ENCODE measurements at regions not wholly inside any gene's neighbourhood (a gene's known extent, or its start where the extent isn't known, plus 50 kb on each side); places are given as distances from the start of the nearest gene placed in this dataset.

GRCh38 chr12:69097619-69098368, 141.6 kb upstream of the CPSF6 start:
- DNase-seq: no peak

DNA sequence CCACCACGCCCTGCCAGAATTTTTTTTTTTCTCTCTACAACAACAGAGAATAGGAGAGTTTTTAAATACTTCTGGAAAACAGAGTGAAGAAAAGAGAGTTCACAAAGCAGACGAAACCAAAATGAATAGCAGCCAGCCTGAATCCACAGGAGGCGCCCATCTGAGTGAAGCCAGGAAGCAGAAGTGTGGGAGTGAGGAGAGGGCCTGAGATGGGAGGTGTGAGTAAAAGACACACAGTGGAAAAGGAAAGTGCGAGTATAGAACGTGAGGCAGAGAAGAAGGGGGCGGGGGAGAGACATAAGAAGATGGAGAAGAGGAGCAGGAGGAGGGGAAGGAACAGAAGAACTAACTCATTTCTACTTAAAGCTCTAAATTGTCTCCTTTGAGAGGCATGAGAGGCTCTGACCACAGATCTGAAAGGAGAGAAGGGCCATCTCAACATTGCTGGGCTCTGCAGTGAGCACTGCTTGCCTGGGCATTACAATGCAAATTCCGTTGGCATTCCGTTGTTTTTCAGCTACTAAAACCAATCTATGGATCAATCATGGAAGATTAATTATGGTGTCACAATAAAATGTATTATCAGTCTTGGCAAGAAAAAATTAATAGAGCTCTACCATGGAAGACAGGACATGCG, 140.1 kb upstream of the CPSF6 start:
- DNase-seq: no peak

DNA sequence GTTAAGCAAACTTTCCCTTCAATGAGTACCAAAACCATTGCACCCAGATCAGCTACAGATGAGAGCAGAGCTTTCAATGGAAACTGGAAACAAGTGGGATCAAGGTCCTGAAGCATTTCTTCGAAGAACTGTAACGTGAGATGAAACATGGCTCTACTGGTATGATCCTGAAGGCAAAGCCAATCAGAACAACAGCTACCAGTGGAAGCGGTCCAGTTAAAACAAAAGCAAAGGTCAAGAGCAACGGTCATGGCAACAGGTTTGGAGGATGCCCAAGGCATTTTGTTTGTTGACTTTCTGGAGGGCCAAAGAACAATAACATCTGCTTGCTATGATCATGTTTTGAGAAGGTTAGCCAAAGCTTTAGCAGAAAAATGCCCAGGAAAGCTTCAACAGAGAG, 137.9 kb upstream of the CPSF6 start:
- DNase-seq: no peak

DNA sequence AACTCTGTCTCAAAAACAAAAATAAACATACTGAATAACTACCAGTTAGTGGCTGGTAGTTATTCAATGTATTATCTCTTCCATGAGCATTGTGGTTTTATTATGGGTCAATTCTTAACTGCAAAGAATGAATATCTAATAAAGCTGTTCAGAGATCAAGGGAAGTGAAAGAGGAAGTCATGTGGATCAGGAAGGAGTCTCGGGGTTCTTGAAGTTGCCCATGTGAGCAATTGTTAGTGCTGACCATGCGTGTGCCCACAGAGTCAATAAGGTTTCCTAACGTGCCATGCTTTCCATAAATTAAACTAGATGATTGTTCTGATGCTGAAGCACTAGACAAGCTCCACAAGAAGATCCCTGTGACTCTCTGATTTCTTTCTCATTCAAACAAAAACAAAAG, 136.5 kb upstream of the CPSF6 start:
- DNase-seq: no peak

DNA sequence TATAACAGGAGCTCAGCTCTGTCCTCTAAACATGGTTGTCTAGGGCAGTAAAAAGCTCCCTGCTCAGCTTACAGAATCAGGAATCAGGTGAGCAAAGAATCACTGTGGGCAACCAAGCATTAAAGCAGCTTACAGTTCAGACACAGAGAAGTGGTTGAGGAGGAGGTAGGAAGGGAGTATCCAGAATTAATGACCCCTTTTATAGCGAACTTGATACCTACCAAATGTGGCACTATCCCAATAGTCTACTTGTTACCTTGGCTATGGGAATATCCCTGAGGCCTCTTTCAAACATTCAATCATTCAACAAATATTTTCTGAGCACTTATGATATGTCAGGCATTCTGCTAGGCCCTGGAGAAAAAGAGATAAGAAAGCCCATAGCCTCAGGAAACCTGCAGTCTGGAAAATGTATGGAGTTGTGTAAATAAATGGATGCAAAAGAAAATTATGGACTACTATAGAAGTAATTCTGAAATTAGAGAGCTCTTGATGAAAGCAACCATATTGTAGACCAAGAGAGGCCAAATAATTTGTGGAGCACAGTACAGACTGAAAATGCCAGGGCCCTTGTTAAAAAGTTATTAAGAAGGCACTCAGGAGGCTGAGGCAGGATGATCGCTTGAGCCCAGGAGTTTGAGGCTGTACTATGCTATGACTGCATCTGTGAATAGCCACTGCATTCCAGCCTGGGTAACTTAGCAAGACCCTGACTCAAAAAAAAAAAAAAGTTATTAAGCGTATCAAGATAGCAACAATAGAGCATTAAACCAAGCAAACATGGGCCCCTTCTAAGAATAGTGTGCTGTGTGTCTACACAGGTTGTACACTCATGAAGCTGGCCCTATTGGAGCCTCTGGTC, 134.0 kb upstream of the CPSF6 start:
- no peak for DNase-seq

GRCh38 chr12:69106482-69107118, 132.8 kb upstream of the CPSF6 start:
- DNase-seq: no peak

GRCh38 chr12:69107541-69107940, 131.8 kb upstream of the CPSF6 start:
- no peak for DNase-seq

DNA sequence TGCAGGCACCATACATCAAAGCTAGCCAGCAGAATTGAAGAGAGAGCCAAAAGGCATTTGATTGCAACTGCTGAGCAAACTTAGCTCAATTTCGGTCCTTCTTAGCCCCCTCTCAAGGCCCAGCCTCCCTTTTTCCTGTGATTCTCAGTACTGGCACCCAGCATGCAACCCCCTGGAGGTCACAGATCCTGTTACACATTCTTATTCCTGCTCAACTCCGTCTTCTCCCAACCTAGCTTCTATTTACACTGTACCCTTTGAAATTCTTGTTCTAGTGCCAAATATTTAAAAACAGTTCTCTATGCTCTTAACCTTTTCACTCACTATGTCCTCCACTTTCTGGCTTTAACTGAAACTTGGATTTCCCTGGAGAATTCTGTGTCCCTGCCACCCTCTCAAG, 131.3 kb upstream of the CPSF6 start:
- no peak for DNase-seq

GRCh38 chr12:69112616-69113015, 126.8 kb upstream of the CPSF6 start:
- no peak for DNase-seq

- no peak for DNase-seq
Observed at GRCh38 chr12:69115099-69115498, 124.3 kb upstream of the CPSF6 start.

DNA sequence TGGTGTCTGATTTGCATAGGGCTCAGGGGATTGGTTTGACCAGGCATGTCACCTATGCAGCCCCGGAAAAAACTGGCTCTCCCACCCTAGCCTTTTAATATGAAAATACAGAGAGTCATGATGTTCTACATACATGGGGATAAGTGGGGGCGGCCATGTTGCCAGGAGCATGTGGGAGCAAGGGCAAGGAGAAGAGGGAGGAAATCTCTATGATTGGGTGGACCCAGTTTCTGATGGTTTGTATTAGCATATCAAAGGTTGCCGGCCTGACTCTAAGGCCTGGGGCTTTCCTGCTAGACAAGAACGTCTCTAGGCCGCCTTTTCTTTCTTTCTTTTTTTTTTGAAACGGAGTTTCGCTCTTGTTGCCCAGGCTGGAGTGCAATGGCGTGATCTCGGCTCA, 123.4 kb upstream of the CPSF6 start:
- DNase-seq: no peak

DNA sequence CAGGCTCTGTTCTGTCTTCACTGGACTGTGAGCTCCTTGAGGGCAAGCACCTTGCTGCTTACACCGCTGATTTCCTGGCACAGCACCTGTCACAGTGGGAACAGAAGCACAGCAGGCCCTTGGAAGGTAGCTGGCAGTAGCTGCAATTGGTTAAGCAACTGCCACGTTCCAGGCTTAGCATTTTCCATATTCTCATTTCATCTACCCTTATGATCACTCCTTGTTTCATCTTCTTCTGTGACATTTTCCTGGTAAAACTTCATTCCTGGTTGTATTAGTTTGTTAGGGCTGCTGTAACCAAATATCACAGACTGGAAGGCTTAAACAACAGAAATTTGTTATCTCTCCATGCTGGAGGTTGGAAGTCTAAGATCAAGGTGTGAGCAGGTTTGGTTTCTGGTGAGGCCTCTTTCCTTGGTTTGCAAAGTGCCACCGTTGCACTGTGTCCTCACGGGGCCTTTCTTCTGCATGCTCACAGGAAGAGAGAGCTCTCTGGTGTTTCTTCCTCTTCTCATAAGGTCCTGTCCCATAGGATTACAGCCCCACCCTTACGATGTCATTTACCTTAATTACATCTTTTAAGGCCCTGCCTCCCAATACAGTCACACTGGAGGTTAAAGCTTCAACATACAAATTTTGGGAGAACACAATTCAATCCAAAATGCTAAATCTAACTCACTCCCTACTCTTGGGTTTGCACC, 121.7 kb upstream of the CPSF6 start:
- no peak for DNase-seq

- no peak for DNase-seq
Observed at GRCh38 chr12:69118516-69118915, 120.9 kb upstream of the CPSF6 start.

- no peak for DNase-seq
Observed at GRCh38 chr12:69119770-69120169, 119.6 kb upstream of the CPSF6 start.

- no peak for DNase-seq
Observed at GRCh38 chr12:69120354-69120753, 119.0 kb upstream of the CPSF6 start.

DNA sequence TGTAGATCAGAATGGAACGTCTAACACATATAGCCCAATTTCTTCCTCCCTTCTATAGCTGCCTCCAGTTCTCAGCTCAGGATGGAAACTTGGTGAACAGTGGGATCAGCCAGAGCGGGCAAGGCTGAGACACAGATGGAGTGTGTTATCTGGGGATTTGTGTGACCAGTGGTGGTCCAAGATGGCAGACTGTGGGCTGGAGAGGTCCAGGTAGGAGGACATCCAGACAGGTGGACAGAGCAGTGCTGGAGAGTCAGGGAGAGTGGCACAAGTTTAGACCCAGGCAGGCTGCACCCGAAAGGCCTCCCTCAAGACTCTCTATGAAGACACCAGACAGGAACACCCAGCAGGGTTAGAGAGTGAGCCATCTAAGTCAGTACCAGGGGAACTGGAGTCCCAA, 116.1 kb upstream of the CPSF6 start:
- DNase-seq: no peak

DNA sequence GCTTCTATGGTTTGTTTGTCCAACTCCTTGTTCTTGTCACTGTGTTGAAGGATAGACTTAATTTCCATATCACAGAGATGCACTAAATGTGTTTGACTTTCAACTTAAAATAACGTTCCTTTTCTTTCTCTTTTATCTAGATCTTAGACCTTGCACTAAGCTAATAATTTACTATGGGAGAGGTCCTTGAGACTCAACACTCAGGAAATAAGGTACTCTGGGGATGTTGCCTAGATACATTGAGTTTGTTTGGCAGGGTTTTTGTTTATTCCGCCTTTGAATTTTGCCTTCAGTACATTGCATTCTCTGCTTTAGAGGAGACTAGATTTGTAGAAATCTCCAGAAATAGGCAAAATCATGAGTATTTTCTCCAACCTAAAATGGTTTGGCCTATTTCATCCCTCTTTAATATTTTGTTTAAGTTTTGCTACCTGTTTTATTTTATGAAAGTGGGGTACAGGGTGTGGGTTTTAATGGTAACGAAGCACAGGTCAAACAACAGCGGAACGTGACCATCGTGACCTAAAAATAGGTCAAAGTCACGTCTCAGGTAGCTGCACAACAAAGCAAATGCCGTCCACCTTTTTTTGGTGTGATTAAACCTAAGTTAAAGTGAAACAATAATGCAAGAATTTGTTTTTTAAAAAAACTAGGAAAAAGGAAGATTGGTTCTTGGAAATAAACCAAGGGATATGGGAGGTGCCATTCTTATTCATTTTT, 115.3 kb upstream of the CPSF6 start:
- no peak for DNase-seq

GRCh38 chr12:69129017-69129416, 110.4 kb upstream of the CPSF6 start:
- DNase-seq: no peak

DNA sequence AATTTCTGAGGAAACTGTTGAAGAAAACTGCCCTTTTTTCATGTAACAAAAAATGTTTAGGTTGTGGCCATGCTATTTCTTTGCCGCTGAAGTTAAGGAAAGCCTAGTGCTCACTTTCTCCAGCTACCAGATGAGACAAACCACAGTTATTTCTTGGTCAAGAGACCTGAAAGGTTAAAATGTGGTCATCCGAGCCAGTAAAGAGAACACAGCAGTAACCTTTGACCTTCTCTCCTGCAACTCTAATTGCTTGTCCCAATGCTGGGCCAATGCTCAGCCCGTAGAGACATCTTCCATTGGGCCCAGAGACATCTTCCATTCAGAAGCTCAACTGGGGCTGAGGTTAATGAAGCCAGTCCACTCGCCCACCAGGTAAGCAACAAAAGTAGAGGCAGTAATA, 109.8 kb upstream of the CPSF6 start:
- DNase-seq: no peak

GRCh38 chr12:69130064-69130463, 109.3 kb upstream of the CPSF6 start:
- no peak for DNase-seq

DNA sequence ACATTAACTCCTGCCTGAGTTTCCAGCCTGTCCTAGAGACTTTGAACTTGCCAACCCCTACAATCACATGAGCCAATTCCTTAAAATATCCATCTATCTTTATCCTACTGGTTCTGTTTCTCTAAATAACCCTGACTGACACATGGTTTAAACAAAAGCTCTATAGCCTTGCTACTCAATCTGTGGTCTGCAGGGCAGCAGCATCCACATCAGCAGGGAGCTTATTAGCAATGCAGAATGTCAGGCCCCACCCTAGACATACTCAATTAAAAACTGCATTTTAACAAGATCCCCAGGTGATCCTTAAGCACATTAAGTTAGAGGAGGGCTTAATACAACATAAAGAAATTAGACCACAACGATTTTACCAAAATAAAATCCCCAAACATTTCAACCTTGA, 108.3 kb upstream of the CPSF6 start:
- DNase-seq: no peak

Data from stimulated activated CD4-positive, alpha-beta T cell treated with anti-CD3 and anti-CD28 coated beads, Interleukin-4, amount 100 ng/mL, for 1 hour (primary cell).